GM12878 (cell line): ENCODE measurements at regions not wholly inside any gene's neighbourhood (a gene's known extent, or its start where the extent isn't known, plus 50 kb on each side); places are given as distances from the start of the nearest gene placed in this dataset.

ENCODE experiments used
- ATAC-seq: fragments of 200-7000 bp; cut with Tn5 transposase; 3 replicates; pipeline ENCODE4 v1.9.1; 2020; ENCODE audit warnings: mild to moderate bottlenecking, moderate library complexity
- BruUV-seq: library from RNA; stranded (reverse); fragments of 400-500 nt; replicated peaks from 2 replicates; lab custom pipeline; 2021; lab: Mats Ljungman, UMichigan
- CTCF ChIA-PET: fragments of 300-600 bp; sonication (Branson Sonifier 250); formaldehyde crosslinking; extraction: SDS; loops from one replicate; lab custom pipeline; 2021; ENCODE audit warnings: inconsistent platforms; lab: Yijun Ruan, JAX
- POLR2A ChIA-PET: fragments of 350-600 bp; formaldehyde crosslinking; extraction: SDS; loops from one replicate; lab custom pipeline; 2021; ENCODE audit warnings: inconsistent platforms; lab: Charles Lee
- RAD21 ChIA-PET: fragments of 300-600 bp; sonication (Branson Sonifier 250); formaldehyde crosslinking; loops from one replicate; lab custom pipeline; 2023; ENCODE audit warnings: antibody characterized with exemption; ENCODE audit not compliant: unreplicated experiment; lab: Charles Lee
- SMC1A ChIA-PET: fragments of 300-600 bp; sonication (Branson Sonifier 250); formaldehyde crosslinking; loops from one replicate; lab custom pipeline; 2023; ENCODE audit not compliant: unreplicated experiment, uncharacterized antibody; lab: Charles Lee
- DNase-seq: peaks from one replicate; pipeline ENCODE4 v3.0.0-alpha.2; 2011; ENCODE audit warnings: low read depth, low spot score
- FAIRE-seq: peaks from 3 replicates; lab custom pipeline; 2011; peaks lifted over from hg19 to GRCh38; lab: Jason Lieb, UNC
- H2AFZ ChIP-seq: 2 replicates; pipeline ENCODE4 v1.6.0; 2011; ENCODE audit warnings: low read depth, low read length, control low read depth; ENCODE audit not compliant: control insufficient read depth
- H3K27ac ChIP-seq: 2 replicates; pipeline ENCODE4 v1.5.1; 2011; ENCODE audit warnings: control low read depth; ENCODE audit not compliant: control insufficient read depth, insufficient read depth
- H3K27me3 ChIP-seq, 2 experiments: replicated peaks in 1 of 2; 2 replicates each; pipeline versions ENCODE4 v1.6.0 to v1.6.1; 2011; ENCODE audit warnings: low read length in 1 of 2; ENCODE audit not compliant: control insufficient read depth in 2 of 2, insufficient read depth in 2 of 2
- H3K36me3 ChIP-seq, 2 experiments: 2 replicates each; pipeline ENCODE4 v1.5.1; 2011; ENCODE audit warnings: low read length in 1 of 2; ENCODE audit not compliant: control insufficient read depth in 2 of 2, insufficient read depth in 2 of 2
- H3K4me1 ChIP-seq: 2 replicates; pipeline ENCODE4 v1.6.1; 2011; ENCODE audit warnings: mild to moderate bottlenecking, low read length, moderate library complexity, mixed read lengths; ENCODE audit not compliant: control insufficient read depth, insufficient read depth
- H3K4me2 ChIP-seq: 2 replicates; pipeline ENCODE4 v1.6.0; 2011; ENCODE audit warnings: control low read depth; ENCODE audit not compliant: control insufficient read depth, insufficient read depth
- H3K4me3 ChIP-seq: fragments of 200-600 bp; sonication (generic); 2 replicates; pipeline ENCODE4 v1.5.1; 2016
- H3K79me2 ChIP-seq: 2 replicates; pipeline ENCODE4 v1.6.0; 2011; ENCODE audit warnings: low read length; ENCODE audit not compliant: control insufficient read depth, insufficient read depth
- H3K9ac ChIP-seq: 2 replicates; pipeline ENCODE4 v1.8.0; 2011; ENCODE audit warnings: low read length, control low read depth, mixed read lengths; ENCODE audit not compliant: control insufficient read depth, insufficient read depth
- H3K9me3 ChIP-seq: replicated peaks from 3 replicates; pipeline ENCODE4 v1.5.1; 2011; ENCODE audit warnings: mild to moderate bottlenecking, low read length; ENCODE audit not compliant: control insufficient read depth, insufficient read depth
- H4K20me1 ChIP-seq: 2 replicates; pipeline ENCODE4 v1.6.0; 2011; ENCODE audit not compliant: control insufficient read depth, insufficient read depth
- CHD4 ChIP-seq: fragments of 200-600 bp; sonication (generic); IDR thresholded peaks from 2 replicates; pipeline ENCODE4 v1.6.1; 2016; ENCODE audit warnings: mild to moderate bottlenecking
- HSF1 ChIP-seq: fragments of 150-350 bp; IDR thresholded peaks from 2 replicates; pipeline ENCODE4 v1.6.1; 2014; ENCODE audit warnings: mild to moderate bottlenecking, low read depth, low read length
- IKZF1 ChIP-seq: fragments of 450-650 bp; conservative IDR thresholded peaks from 2 replicates; pipeline ENCODE4 v1.6.1; 2017; ENCODE audit warnings: antibody characterized with exemption, mild to moderate bottlenecking
- KAT2A ChIP-seq: conservative IDR thresholded peaks from 2 replicates; pipeline ENCODE4 v1.6.1; 2011; ENCODE audit warnings: low read depth, low read length; ENCODE audit not compliant: control insufficient read depth
- MYB ChIP-seq: fragments of 150-350 bp; IDR thresholded peaks from 2 replicates; pipeline ENCODE4 v1.6.1; 2014; ENCODE audit warnings: mild to moderate bottlenecking, low read depth, low read length, borderline replicate concordance
- RELB ChIP-seq: fragments of 450-650 bp; IDR thresholded peaks from 2 replicates; pipeline ENCODE4 v1.6.1; 2017; ENCODE audit warnings: low read depth, mild to moderate bottlenecking, moderate library complexity
- SRF ChIP-seq, 2 experiments: IDR thresholded peaks; 2 replicates each; pipeline ENCODE4 v1.6.1; 2011; ENCODE audit warnings: low read depth in 2 of 2, low read length in 2 of 2, mild to moderate bottlenecking in 1 of 2, moderate library complexity in 1 of 2
- ZBTB11 ChIP-seq: fragments of 450-650 bp; formaldehyde crosslinking; IDR thresholded peaks from 2 replicates; pipeline ENCODE4 v1.5.0; 2022; ENCODE audit warnings: mild to moderate bottlenecking, missing genetic modification characterization
- ZZZ3 ChIP-seq: IDR thresholded peaks from 2 replicates; pipeline ENCODE4 v1.6.1; 2011; ENCODE audit warnings: low read depth; ENCODE audit not compliant: control insufficient read depth, insufficient read length
- WGBS: methylation state at CpG from one replicate; pipeline ENCODE4 v1.1.6; 2016; ENCODE audit warnings: low lambda C conversion rate; ENCODE audit not compliant: insufficient replicate concordance, insufficient coverage; ENCODE audit errors: missing lambda C conversion rate; 5-methylcytosine and 5-hydroxymethylcytosine counted together
- in situ Hi-C: fragments of 300-500 bp; cut with MboI; formaldehyde crosslinking; loops from 9 replicates; pipeline ENCODE4 v1.14.3; 2018; ENCODE audit warnings: mixed read lengths
- intact Hi-C: fragments of 100-400 bp; cut with micrococcal nuclease; formaldehyde crosslinking; loops from one replicate; pipeline ENCODE4 v1.14.2; 2022; ENCODE audit not compliant: unreplicated experiment

GRCh38 chr5:72662305-72662704, 154.2 kb upstream of the TNPO1 start (continued):
- no peak for TF ChIP-seq KAT2A
- no peak for TF ChIP-seq IKZF1
- TF ChIP-seq ZZZ3: no peak
- TF ChIP-seq, all 136 proteins: peak for 0

- no peak for DNase-seq
- RAD21 ChIA-PET: no interaction called here
- Histone ChIP-seq H3K27me3 (peaks cover 0 to 2% of the 10 kb centered on the region in 2 experiments; a peak in 3 of 4 replicates), H2AFZ (no peak overlapping the region), H3K4me3 (no peak overlapping the region), H3K36me3 (no peaks in the 10 kb centered on the region), H4K20me1 (no peaks in the 10 kb centered on the region), H3K9me3 (no peaks in the 10 kb centered on the region), H3K27ac (no peak overlapping the region), H3K9ac (no peak overlapping the region), H3K4me2 (no peak overlapping the region), H3K4me1 (no peaks in the 10 kb centered on the region), H3K79me2 (no peaks in the 10 kb centered on the region)
- no TSS peak for BruUV-seq
- FAIRE-seq: no peak
- WGBS: 22% methylated on average over 2 of the region's 2 CpGs
- CTCF ChIA-PET: interaction anchor here (1.2 to 1.4 kb wide), 3 partner anchors 8 to 51 kb away, joined by 3 to 4 read pairs (median 3); no protein-coding TSS in a partner anchor
- SMC1A ChIA-PET: interaction anchor here (1.3 kb wide), 1 partner anchor 31 kb away, joined by 3 read pairs; no protein-coding TSS in a partner anchor
- intact Hi-C loops: no loop called here
- POLR2A ChIA-PET: no interaction called here
- no peak for ATAC-seq
- in situ Hi-C loops: no loop called here
- no peak for TF ChIP-seq CHD4
- TF ChIP-seq, all 136 proteins: peak for 0
Measured at GRCh38 chr5:72661405-72661804, 154.2 kb upstream of the ZNF366 start.

- peaks cover 0 to 2% of the 10 kb centered on the region in 2 experiments; a peak in 3 of 4 replicates for H3K27me3 ChIP-seq
- DNase-seq: no peak
- intact Hi-C loops: no loop called here
- ChIA-PET SMC1A (no interaction called here), RAD21 (no interaction called here), CTCF (no interaction called here), POLR2A (no interaction called here)
- no peak overlapping the region for H3K4me2 ChIP-seq
- ATAC-seq: no peak
- no peaks in the 10 kb centered on the region for H3K4me1 ChIP-seq
- H2AFZ ChIP-seq: no peak overlapping the region
- no peaks in the 10 kb centered on the region for H4K20me1 ChIP-seq
- 4% methylated on average over 4 of the region's 4 CpGs for WGBS
- no peaks in the 10 kb centered on the region for H3K36me3 ChIP-seq
- no peaks in the 10 kb centered on the region for H3K9me3 ChIP-seq
- BruUV-seq: no TSS peak
- in situ Hi-C loops: no loop called here
- H3K79me2 ChIP-seq: no peaks in the 10 kb centered on the region
- no peak overlapping the region for H3K27ac ChIP-seq
- no peak overlapping the region for H3K9ac ChIP-seq
- FAIRE-seq: no peak
- H3K4me3 ChIP-seq: no peak overlapping the region
- TF ChIP-seq SRF (IDR thresholded peaks at IDR 0.05; ENCODE audit: low read depth in 2 of 2, low read length in 2 of 2) (no peak), HSF1 (no peak), RELB (no peak), ZBTB11 (CRISPR knock-in tag) (no peak), MYB (no peak)
Measured at GRCh38 chr5:72659726-72660125, 152.5 kb upstream of the ZNF366 start.
